HEK293T (cell line): ENCODE measurements at regions not wholly inside any gene's neighbourhood (a gene's known extent, or its start where the extent isn't known, plus 50 kb on each side); places are given as distances from the start of the nearest gene placed in this dataset.

ENCODE experiments used
- ARNT ChIP-seq: fragments of 450-650 bp; IDR thresholded peaks from 2 replicates; pipeline ENCODE4 v1.6.1; 2017; ENCODE audit warnings: mild to moderate bottlenecking
- BHLHE40 ChIP-seq: fragments of 450-650 bp; IDR thresholded peaks from 2 replicates; pipeline ENCODE4 v1.6.1; 2016; ENCODE audit warnings: mild to moderate bottlenecking, moderate library complexity, borderline replicate concordance
- CTBP1 ChIP-seq: fragments of 450-650 bp; IDR thresholded peaks from 2 replicates; pipeline ENCODE4 v1.6.1; 2016; ENCODE audit warnings: borderline replicate concordance
- ELF4 ChIP-seq: fragments of 450-650 bp; IDR thresholded peaks from 2 replicates; pipeline ENCODE4 v1.6.1; 2017; ENCODE audit warnings: antibody characterized with exemption
- FOXM1 ChIP-seq: fragments of 450-650 bp; IDR thresholded peaks from 2 replicates; pipeline ENCODE4 v1.6.1; 2017; ENCODE audit warnings: mild to moderate bottlenecking, borderline replicate concordance
- HDGF ChIP-seq: fragments of 450-650 bp; IDR thresholded peaks from 2 replicates; pipeline ENCODE4 v1.6.1; 2017; ENCODE audit warnings: antibody characterized with exemption, borderline replicate concordance
- L3MBTL2 ChIP-seq: fragments of 450-650 bp; conservative IDR thresholded peaks from 2 replicates; pipeline ENCODE4 v1.6.1; 2016; ENCODE audit warnings: mild to moderate bottlenecking
- NFRKB ChIP-seq: fragments of 450-650 bp; IDR thresholded peaks from 2 replicates; pipeline ENCODE4 v1.6.1; 2016; ENCODE audit warnings: mild to moderate bottlenecking, moderate library complexity
- SP1 ChIP-seq: fragments of 450-650 bp; IDR thresholded peaks from 2 replicates; pipeline ENCODE4 v1.6.1; 2017

DNA sequence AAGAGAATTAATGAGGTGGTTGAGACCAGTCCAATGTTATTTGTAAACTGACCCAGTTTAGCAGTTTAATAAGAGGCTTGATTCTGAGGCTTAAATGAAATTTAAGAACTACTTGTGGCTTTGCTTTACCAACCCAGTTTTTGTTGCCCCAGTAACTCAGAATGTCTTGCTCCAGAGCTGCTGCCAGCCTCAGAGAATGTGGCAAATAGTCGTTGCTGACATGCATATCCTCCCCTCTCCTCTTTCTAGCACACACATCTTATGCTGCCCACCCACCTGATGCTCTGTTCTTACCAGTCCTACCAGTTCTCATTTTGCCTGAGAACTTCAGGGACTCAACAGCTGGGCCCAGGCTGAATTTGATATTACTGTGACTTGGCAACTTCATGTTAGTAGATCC is 92.4 kb upstream of the TSC22D2 start:
- no peak for TF ChIP-seq CTBP1
- no peak for TF ChIP-seq NFRKB
- TF ChIP-seq FOXM1: no peak
- no peak for TF ChIP-seq ARNT
- TF ChIP-seq SP1: no peak
- TF ChIP-seq ELF4: no peak
- TF ChIP-seq HDGF: no peak
- TF ChIP-seq L3MBTL2: no peak
- no peak for TF ChIP-seq BHLHE40
